ENCODE measurements at regions not wholly inside any gene's neighbourhood (a gene's known extent, or its start where the extent isn't known, plus 50 kb on each side); places are given as distances from the start of the nearest gene placed in this dataset.

- 88 to 90% methylated on average over 5 of the region's 5 CpGs for WGBS, 2 donors
- no peak for DNase-seq
Observed at GRCh38 chr2:220221992-220222391, 594.6 kb downstream of the SLC4A3 start.

GRCh38 chr2:220224691-220225543 lies 597.5 kb downstream of the SLC4A3 start:
- DNase-seq (peak; percentile 18 to 69 (median 56)), ATAC-seq (ENCODE audit: insufficient read depth, low FRiP score) (no peak)
- 57 to 79% methylated on average over 4 of the region's 4 CpGs for WGBS, 2 donors

More at GRCh38 chr2:220221992-220222391, 594.6 kb downstream of the SLC4A3 start:
- Histone ChIP-seq H3K4me1 (ENCODE audit: control insufficient read depth in 5 of 5, insufficient read depth in 5 of 5, low read length in 5 of 5) (peaks cover 0 to 13% (median 0%) of the 10 kb centered on the region in 5 donors), H3K4me3 (no peak overlapping the region), H3K9me3 (ENCODE audit: control insufficient read depth in 4 of 4, insufficient read depth in 3 of 4, low read length in 3 of 4) (no peaks in the 10 kb centered on the region), H3K36me3 (ENCODE audit: control insufficient read depth in 4 of 4, insufficient read depth in 4 of 4, low read length in 4 of 4) (no peaks in the 10 kb centered on the region), H3K9ac (ENCODE audit: insufficient read depth in 1 of 2, low read length in 2 of 2) (no peak overlapping the region), H3K27ac (ENCODE audit: low read depth in 1 of 2, low read length in 1 of 2) (no peak overlapping the region), H3K27me3 (ENCODE audit: control insufficient read depth in 3 of 3, insufficient read depth in 3 of 3, low read length in 2 of 3) (no peaks in the 10 kb centered on the region)
- ATAC-seq (ENCODE audit: insufficient read depth, low FRiP score): no peak
- TF ChIP-seq CTCF (IDR thresholded peaks at IDR 0.05; ENCODE audit: control extremely low read depth, extremely low read depth): no peak

GRCh38 chr2:220226076-220226475 lies 598.6 kb downstream of the SLC4A3 start:
- ATAC-seq (ENCODE audit: insufficient read depth, low FRiP score): no peak
- Histone ChIP-seq H3K36me3 (ENCODE audit: control insufficient read depth in 4 of 4, insufficient read depth in 4 of 4, low read length in 4 of 4) (no peaks in the 10 kb centered on the region), H3K9me3 (ENCODE audit: control insufficient read depth in 4 of 4, insufficient read depth in 3 of 4, low read length in 3 of 4) (no peaks in the 10 kb centered on the region), H3K4me1 (ENCODE audit: control insufficient read depth in 5 of 5, insufficient read depth in 5 of 5, low read length in 5 of 5) (peaks cover 0 to 13% (median 0%) of the 10 kb centered on the region in 5 donors), H3K27ac (ENCODE audit: low read depth in 1 of 2, low read length in 1 of 2) (no peak overlapping the region), H3K4me3 (no peak overlapping the region), H3K9ac (ENCODE audit: insufficient read depth in 1 of 2, low read length in 2 of 2) (no peak overlapping the region), H3K27me3 (ENCODE audit: control insufficient read depth in 3 of 3, insufficient read depth in 3 of 3, low read length in 2 of 3) (no peaks in the 10 kb centered on the region)
- no peak for DNase-seq
- no peak for TF ChIP-seq CTCF (IDR thresholded peaks at IDR 0.05; ENCODE audit: control extremely low read depth, extremely low read depth)
- WGBS, 2 donors: 93 to 94% methylated on average over 2 of the region's 2 CpGs

More at GRCh38 chr2:220224691-220225543, 597.5 kb downstream of the SLC4A3 start:
- Histone ChIP-seq H3K4me1 (ENCODE audit: control insufficient read depth in 5 of 5, insufficient read depth in 5 of 5, low read length in 5 of 5) (peaks cover 0 to 13% (median 0%) of the 10 kb centered on the region in 5 donors), H3K9me3 (ENCODE audit: control insufficient read depth in 4 of 4, insufficient read depth in 3 of 4, low read length in 3 of 4) (no peaks in the 10 kb centered on the region), H3K4me3 (no peak overlapping the region), H3K27me3 (ENCODE audit: control insufficient read depth in 3 of 3, insufficient read depth in 3 of 3, low read length in 2 of 3) (no peaks in the 10 kb centered on the region), H3K36me3 (ENCODE audit: control insufficient read depth in 4 of 4, insufficient read depth in 4 of 4, low read length in 4 of 4) (no peaks in the 10 kb centered on the region), H3K9ac (ENCODE audit: insufficient read depth in 1 of 2, low read length in 2 of 2) (no peak overlapping the region), H3K27ac (ENCODE audit: low read depth in 1 of 2, low read length in 1 of 2) (no peak overlapping the region)
- no peak for TF ChIP-seq CTCF (IDR thresholded peaks at IDR 0.05; ENCODE audit: control extremely low read depth, extremely low read depth)

Data from lung (tissue), 11 donors.